Esophagus squamous epithelium (tissue), 5 donors: ENCODE measurements at regions not wholly inside any gene's neighbourhood (a gene's known extent, or its start where the extent isn't known, plus 50 kb on each side); places are given as distances from the start of the nearest gene placed in this dataset.

Source experiments
- DNase-seq: peaks from one replicate; lab custom pipeline; 2025; lab: John Stamatoyannopoulos, UW
- H3K27ac ChIP-seq, 4 donors: fragments of 200-600 bp; sonication (generic); one replicate each; pipeline ENCODE4 v1.5.1; 2016 to 2019; ENCODE audit warnings: mild to moderate bottlenecking in 1 of 4
- H3K27me3 ChIP-seq, 4 donors: fragments of 200-600 bp; sonication (generic); 1 replicate in 3 of 4; 2 replicates in 1 of 4; pipeline versions ENCODE4 v1.5.1 to v1.6.0; 2017 to 2021; ENCODE audit warnings: antibody characterized with exemption in 1 of 4
- H3K36me3 ChIP-seq, 3 donors: fragments of 200-600 bp; sonication (generic); one replicate each; pipeline ENCODE4 v1.5.1; 2016 to 2019
- H3K4me1 ChIP-seq, 3 donors: fragments of 200-600 bp; sonication (generic); one replicate each; pipeline ENCODE4 v1.5.1; 2017 to 2019
- H3K4me3 ChIP-seq, 4 donors: fragments of 200-600 bp; sonication (generic); 1 replicate in 3 of 4; 2 replicates in 1 of 4; pipeline ENCODE4 v1.5.1; 2016 to 2019; ENCODE audit warnings: mild to moderate bottlenecking in 2 of 4, moderate library complexity in 1 of 4
- H3K9me3 ChIP-seq, 3 donors: fragments of 200-600 bp; sonication (generic); one replicate each; pipeline ENCODE4 v1.5.1; 2016 to 2019
- CTCF ChIP-seq, 6 experiments: fragments of 450-650 bp in 4 of 6; fragments of 200-600 bp in 2 of 6; sonication (generic) in 2 of 6; IDR thresholded peaks; one replicate each; pipeline ENCODE4 v1.5.1; 2016 to 2019; ENCODE audit warnings: antibody characterized with exemption in 6 of 6, mild to moderate bottlenecking in 4 of 6, moderate library complexity in 4 of 6
- POLR2A ChIP-seq, 4 donors: fragments of 450-650 bp; IDR thresholded peaks; one replicate each; pipeline ENCODE4 v1.6.1; 2017; ENCODE audit warnings: antibody characterized with exemption in 4 of 4, mild to moderate bottlenecking in 4 of 4, moderate library complexity in 3 of 4
- WGBS, 2 donors: methylation state at CpG; one replicate each; pipeline ENCODE4 v1.1.5; 2018; 5-methylcytosine and 5-hydroxymethylcytosine counted together
- intact Hi-C: fragments of 100-400 bp; cut with DNase I; formaldehyde crosslinking; loops from one replicate; pipeline ENCODE4 v1.15.0; 2022
- donor health status: DM: yes; HTN: yes; CAD: no.

- peaks cover 0 to 8% (median 0%) of the 10 kb centered on the region in 3 donors for H3K4me1 ChIP-seq
These were observed 63.5 kb downstream of the PCDH18 start for GRCh38 chr4:137468836-137469235.

GRCh38 chr4:137467537-137467936 is 64.8 kb downstream of the PCDH18 start:
- no peak overlapping the region for H3K4me3 ChIP-seq
- no peaks in the 10 kb centered on the region for H3K36me3 ChIP-seq
- TF ChIP-seq CTCF (IDR thresholded peaks at IDR 0.05) (no peak), POLR2A (IDR thresholded peaks at IDR 0.05) (no peak)
- H3K9me3 ChIP-seq = no peaks in the 10 kb centered on the region
- intact Hi-C loops = no loop called here
- H3K27ac ChIP-seq = no peak overlapping the region
- H3K27me3 ChIP-seq = no peaks in the 10 kb centered on the region
- DNase-seq = no peak
- H3K4me1 ChIP-seq = peaks cover 0 to 8% (median 0%) of the 10 kb centered on the region in 3 donors

More at GRCh38 chr4:137468836-137469235, 63.5 kb downstream of the PCDH18 start:
- WGBS, 2 donors = 89 to 100% methylated on average over 3 of the region's 3 CpGs
- H3K36me3 ChIP-seq = no peaks in the 10 kb centered on the region
- no peaks in the 10 kb centered on the region for H3K27me3 ChIP-seq
- H3K27ac ChIP-seq = no peak overlapping the region
- no peak overlapping the region for H3K4me3 ChIP-seq
- intact Hi-C loops = no loop called here
- no peak for DNase-seq
- H3K9me3 ChIP-seq = no peaks in the 10 kb centered on the region
- no peak for TF ChIP-seq CTCF (IDR thresholded peaks at IDR 0.05)
- no peak for TF ChIP-seq POLR2A (IDR thresholded peaks at IDR 0.05)

- H3K27me3 ChIP-seq = no peaks in the 10 kb centered on the region
- intact Hi-C loops = no loop called here
- no peak overlapping the region for H3K4me3 ChIP-seq
- 83 to 100% methylated on average over 1 of the region's 1 CpG for WGBS, 2 donors
- H3K4me1 ChIP-seq = no peaks in the 10 kb centered on the region
- no peak overlapping the region for H3K27ac ChIP-seq
- DNase-seq = no peak
- H3K9me3 ChIP-seq = no peaks in the 10 kb centered on the region
- no peaks in the 10 kb centered on the region for H3K36me3 ChIP-seq
- no peak for TF ChIP-seq POLR2A (IDR thresholded peaks at IDR 0.05)
These were observed 68.8 kb downstream of the PCDH18 start for GRCh38 chr4:137463377-137464003.

GRCh38 chr4:137455647-137456321 is 76.5 kb downstream of the PCDH18 start:
- H3K9me3 ChIP-seq = no peaks in the 10 kb centered on the region
- no peaks in the 10 kb centered on the region for H3K4me1 ChIP-seq
- WGBS, 2 donors = 69 to 81% methylated on average over 5 of the region's 5 CpGs
- intact Hi-C loops = no loop called here
- no peak overlapping the region for H3K27ac ChIP-seq
- no peak overlapping the region for H3K4me3 ChIP-seq
- no peaks in the 10 kb centered on the region for H3K36me3 ChIP-seq
- H3K27me3 ChIP-seq = no peaks in the 10 kb centered on the region
- TF ChIP-seq POLR2A (IDR thresholded peaks at IDR 0.05) (no peak), CTCF (IDR thresholded peaks at IDR 0.05) (no peak)
- DNase-seq = no peak

GRCh38 chr4:137454767-137455166 is 77.5 kb downstream of the PCDH18 start:
- DNase-seq = no peak
- H3K27me3 ChIP-seq = no peaks in the 10 kb centered on the region
- intact Hi-C loops = no loop called here
- H3K27ac ChIP-seq = no peak overlapping the region
- H3K4me3 ChIP-seq = no peak overlapping the region
- H3K4me1 ChIP-seq = no peaks in the 10 kb centered on the region
- TF ChIP-seq POLR2A (IDR thresholded peaks at IDR 0.05) = no peak
- no peak for TF ChIP-seq CTCF (IDR thresholded peaks at IDR 0.05)
- no peaks in the 10 kb centered on the region for H3K9me3 ChIP-seq
- no peaks in the 10 kb centered on the region for H3K36me3 ChIP-seq
